BJ (cell line): ENCODE measurements at regions not wholly inside any gene's neighbourhood (a gene's known extent, or its start where the extent isn't known, plus 50 kb on each side); places are given as distances from the start of the nearest gene placed in this dataset.

Experiments used
- CTCF ChIA-PET: fragments of 350-600 bp; formaldehyde crosslinking; extraction: SDS; loops from one replicate; lab custom pipeline; 2021; ENCODE audit warnings: antibody characterized with exemption, inconsistent platforms; lab: Yijun Ruan, JAX
- POLR2A ChIA-PET: fragments of 300-600 bp; sonication (Branson Sonifier 250); formaldehyde crosslinking; extraction: SDS; loops from one replicate; lab custom pipeline; 2021; ENCODE audit warnings: antibody characterized with exemption; lab: Charles Lee
- DNase-seq: peaks from one replicate; pipeline ENCODE4 v3.0.0-alpha.2; 2011; ENCODE audit warnings: low read depth
- H3K27me3 ChIP-seq: 2 replicates; pipeline ENCODE4 v1.6.0; 2011; ENCODE audit warnings: low read length; ENCODE audit not compliant: control insufficient read depth, insufficient read depth
- H3K36me3 ChIP-seq: 2 replicates; pipeline ENCODE4 v1.5.1; 2011; ENCODE audit warnings: low read length; ENCODE audit not compliant: control insufficient read depth, insufficient read depth
- H3K4me3 ChIP-seq: 2 replicates; pipeline ENCODE4 v1.5.1; 2011; ENCODE audit warnings: low read depth, mild to moderate bottlenecking, control low read depth, low read length
- TF ChIP-seq, protein P1 (sequence below): IDR thresholded peaks from 2 replicates; pipeline ENCODE4 v1.5.1; 2011; ENCODE audit warnings: low read depth, mild to moderate bottlenecking, control low read depth, inconsistent platforms, low read length, moderate library complexity; ENCODE audit not compliant: insufficient read depth

DNA sequence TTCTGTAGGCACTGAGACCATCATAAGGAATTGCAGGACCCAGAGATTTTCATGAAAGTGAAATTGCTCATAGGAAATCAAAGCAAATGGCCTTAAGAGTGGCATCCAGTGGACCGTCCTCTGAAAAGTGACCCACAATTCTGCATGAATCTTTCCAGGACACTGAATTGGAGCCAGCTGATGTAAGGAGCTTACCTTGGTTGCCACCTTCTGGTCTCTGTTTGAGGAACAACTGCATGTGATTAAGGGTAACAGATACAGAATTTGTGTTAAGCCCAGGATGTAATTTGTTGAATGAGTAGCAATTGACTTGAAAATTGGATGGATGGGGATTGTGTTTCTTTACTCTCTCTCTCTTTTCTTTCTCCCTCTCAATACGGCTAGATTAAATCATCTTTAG is 49.9 kb upstream of the GAS1 start:
- Histone ChIP-seq H3K27me3 (0 out of 2 replicates have a peak, but pooled peaks cover 1% of the 10 kb centered on the region), H3K4me3 (no peak overlapping the region), H3K36me3 (no peaks in the 10 kb centered on the region)
- TF ChIP-seq, protein P1, sequence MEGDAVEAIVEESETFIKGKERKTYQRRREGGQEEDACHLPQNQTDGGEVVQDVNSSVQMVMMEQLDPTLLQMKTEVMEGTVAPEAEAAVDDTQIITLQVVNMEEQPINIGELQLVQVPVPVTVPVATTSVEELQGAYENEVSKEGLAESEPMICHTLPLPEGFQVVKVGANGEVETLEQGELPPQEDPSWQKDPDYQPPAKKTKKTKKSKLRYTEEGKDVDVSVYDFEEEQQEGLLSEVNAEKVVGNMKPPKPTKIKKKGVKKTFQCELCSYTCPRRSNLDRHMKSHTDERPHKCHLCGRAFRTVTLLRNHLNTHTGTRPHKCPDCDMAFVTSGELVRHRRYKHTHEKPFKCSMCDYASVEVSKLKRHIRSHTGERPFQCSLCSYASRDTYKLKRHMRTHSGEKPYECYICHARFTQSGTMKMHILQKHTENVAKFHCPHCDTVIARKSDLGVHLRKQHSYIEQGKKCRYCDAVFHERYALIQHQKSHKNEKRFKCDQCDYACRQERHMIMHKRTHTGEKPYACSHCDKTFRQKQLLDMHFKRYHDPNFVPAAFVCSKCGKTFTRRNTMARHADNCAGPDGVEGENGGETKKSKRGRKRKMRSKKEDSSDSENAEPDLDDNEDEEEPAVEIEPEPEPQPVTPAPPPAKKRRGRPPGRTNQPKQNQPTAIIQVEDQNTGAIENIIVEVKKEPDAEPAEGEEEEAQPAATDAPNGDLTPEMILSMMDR: no peak
- no peak for DNase-seq
- CTCF ChIA-PET: interaction anchor here (1.7 to 2.6 kb wide), 2 partner anchors 9 to 563 kb away, joined by 3 to 5 read pairs; no protein-coding TSS in a partner anchor
- POLR2A ChIA-PET: no interaction called here

DNA sequence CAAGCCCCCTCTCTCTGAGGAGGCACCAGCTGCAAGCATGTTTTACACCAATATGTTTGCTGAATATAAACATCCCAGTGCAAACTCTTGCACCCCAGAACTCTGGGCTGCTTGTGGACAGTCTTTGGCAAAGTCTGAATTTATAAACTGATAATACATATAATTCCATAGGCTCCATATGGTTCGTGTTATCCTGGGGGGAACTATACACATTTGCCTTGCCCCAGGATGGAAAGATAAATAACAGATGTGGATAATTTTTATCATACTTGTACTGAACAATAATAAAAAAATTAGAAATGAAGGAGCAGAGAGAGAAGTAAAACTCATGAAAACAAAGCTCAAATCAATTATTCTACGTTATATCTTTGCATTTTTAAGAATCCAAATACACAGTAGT is 50.6 kb upstream of the GAS1 start:
- Histone ChIP-seq H3K4me3 (no peak overlapping the region), H3K36me3 (no peaks in the 10 kb centered on the region), H3K27me3 (0 out of 2 replicates have a peak, but pooled peaks cover 1% of the 10 kb centered on the region)
- no peak for DNase-seq
- TF ChIP-seq, protein P1: no peak
- ChIA-PET CTCF (interaction anchor here (2.6 kb wide), 1 partner anchor 564 kb away, joined by 5 read pairs; no protein-coding TSS in a partner anchor), POLR2A (no interaction called here)

DNA sequence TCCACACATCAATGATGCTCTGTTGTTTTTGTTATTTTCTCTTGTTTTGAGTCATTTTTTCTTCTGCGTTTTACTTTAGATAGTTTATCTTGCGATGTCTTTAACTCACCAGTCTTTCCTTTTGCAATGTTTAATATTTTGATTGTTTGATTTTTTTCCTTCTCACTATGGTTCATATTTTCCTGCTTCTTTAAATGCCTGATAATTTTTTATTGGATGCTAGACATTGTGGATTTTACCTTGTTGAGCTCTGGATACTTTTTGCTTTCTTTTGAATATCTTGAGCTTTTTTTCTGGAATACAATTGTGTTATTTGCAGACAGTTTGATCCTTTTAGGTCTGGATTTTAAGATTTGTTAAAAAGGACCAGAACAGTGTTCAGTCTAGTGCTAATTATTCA is 55.2 kb upstream of the GAS1 start:
- H3K27me3 ChIP-seq: no peaks in the 10 kb centered on the region
- ChIA-PET CTCF (no interaction called here), POLR2A (no interaction called here)
- DNase-seq: no peak
- TF ChIP-seq, protein P1: no peak
- no peaks in the 10 kb centered on the region for H3K36me3 ChIP-seq
- H3K4me3 ChIP-seq: no peak overlapping the region

DNA sequence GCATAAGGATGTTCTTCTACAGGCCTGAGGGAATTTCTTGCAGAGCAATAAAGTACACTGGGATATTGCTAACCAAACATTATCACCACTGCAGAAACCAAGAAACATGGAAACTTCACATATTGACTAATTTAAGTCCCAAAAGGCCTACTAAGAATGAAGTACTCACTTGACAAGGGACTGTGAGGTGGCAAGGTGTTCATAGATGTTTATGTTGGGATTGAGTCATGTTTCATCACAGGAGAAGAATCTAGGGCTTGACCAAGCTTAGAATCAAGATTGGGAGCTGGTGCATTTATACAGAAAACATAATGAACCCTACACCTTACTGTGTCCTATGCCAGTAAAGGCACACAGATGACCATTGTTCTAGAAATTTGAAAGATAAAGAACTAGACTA is 56.7 kb upstream of the GAS1 start:
- Histone ChIP-seq H3K4me3 (no peak overlapping the region), H3K27me3 (no peaks in the 10 kb centered on the region), H3K36me3 (no peaks in the 10 kb centered on the region)
- DNase-seq: no peak
- ChIA-PET POLR2A (no interaction called here), CTCF (no interaction called here)
- TF ChIP-seq, protein P1: no peak

DNA sequence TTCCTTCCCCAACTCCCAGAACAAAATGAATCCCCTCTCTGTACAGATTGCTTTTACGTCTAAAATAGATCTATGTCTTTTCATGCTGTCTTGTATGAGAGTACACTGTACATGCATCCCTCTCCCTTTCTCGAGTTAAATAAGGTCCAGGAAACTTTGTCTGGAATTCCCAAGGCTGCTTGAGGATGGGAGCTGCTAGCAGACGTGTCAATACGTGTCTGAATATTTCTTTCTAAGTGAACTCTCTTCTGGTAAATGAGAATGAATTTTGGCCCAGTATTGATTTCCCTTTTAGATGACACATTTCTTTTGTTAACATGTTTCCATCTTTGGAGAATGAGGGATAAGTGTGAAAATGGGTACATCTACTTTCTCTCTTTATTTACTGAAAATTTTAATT is 59.6 kb upstream of the GAS1 start:
- ChIA-PET CTCF (interaction anchor here (1.4 to 2.4 kb wide), 2 partner anchors 10 to 25 kb away, joined by 3 to 7 read pairs; no protein-coding TSS in a partner anchor), POLR2A (no interaction called here)
- no peak for DNase-seq
- H3K4me3 ChIP-seq: no peak overlapping the region
- no peaks in the 10 kb centered on the region for H3K27me3 ChIP-seq
- no peaks in the 10 kb centered on the region for H3K36me3 ChIP-seq
- TF ChIP-seq, protein P1: no peak
